Panc1 (cell line): ENCODE measurements at regions not wholly inside any gene's neighbourhood (a gene's known extent, or its start where the extent isn't known, plus 50 kb on each side); places are given as distances from the start of the nearest gene placed in this dataset.

Experiments
- ATAC-seq: fragments of 200-7000 bp; cut with Tn5 transposase; 2 replicates; pipeline ENCODE4 v1.9.1; 2020; ENCODE audit warnings: mild to moderate bottlenecking, moderate library complexity
- BruUV-seq: library from RNA; stranded (reverse); fragments of 400-500 nt; replicated peaks from 2 replicates; lab custom pipeline; 2021; lab: Mats Ljungman, UMichigan
- CTCF ChIA-PET: fragments of 300-600 bp; sonication (Branson Sonifier 250); formaldehyde crosslinking; loops from one replicate; lab custom pipeline; 2022; ENCODE audit warnings: antibody characterized with exemption; lab: Charles Lee
- POLR2A ChIA-PET: fragments of 300-600 bp; sonication (Branson Sonifier 250); formaldehyde crosslinking; loops from one replicate; lab custom pipeline; 2022; ENCODE audit warnings: antibody characterized with exemption; lab: Charles Lee
- DNase-seq: peaks from one replicate; pipeline ENCODE4 v3.0.0-alpha.2; 2010; ENCODE audit warnings: low read depth, low spot score
- H3K27ac ChIP-seq: 2 replicates; pipeline ENCODE4 v1.5.1; 2011; ENCODE audit warnings: mild to moderate bottlenecking, low read length, inconsistent platforms
- H3K27me3 ChIP-seq: fragments of 200-500 bp; sonication (Bioruptor generic); 2 replicates; pipeline ENCODE4 v1.6.0; 2014; ENCODE audit warnings: low read length, inconsistent platforms; ENCODE audit not compliant: control insufficient read depth, insufficient read depth
- H3K36me3 ChIP-seq: fragments of 200-500 bp; sonication (Bioruptor generic); 2 replicates; pipeline ENCODE4 v1.5.1; 2014; ENCODE audit warnings: inconsistent platforms, mild to moderate bottlenecking, low read length, moderate library complexity; ENCODE audit not compliant: control insufficient read depth, insufficient read depth
- H3K4me1 ChIP-seq: 2 replicates; pipeline ENCODE4 v1.5.1; 2011; ENCODE audit warnings: inconsistent platforms, mild to moderate bottlenecking, low read length, moderate library complexity; ENCODE audit not compliant: control insufficient read depth, insufficient read depth
- H3K4me3 ChIP-seq, 2 experiments: 2 replicates each; pipeline ENCODE4 v1.5.1; 2011 to 2012; ENCODE audit warnings: low read depth in 2 of 2, low read length in 2 of 2, mild to moderate bottlenecking in 2 of 2, inconsistent platforms in 1 of 2, moderate library complexity in 1 of 2
- H3K9me3 ChIP-seq: fragments of 200-500 bp; sonication (Bioruptor generic); 2 replicates; pipeline ENCODE4 v1.5.1; 2014; ENCODE audit warnings: low read depth, mild to moderate bottlenecking, inconsistent platforms, low read length, moderate library complexity; ENCODE audit not compliant: control insufficient read depth, insufficient read depth
- POLR2AphosphoS5 ChIP-seq: IDR thresholded peaks from 2 replicates; pipeline ENCODE4 v1.6.1; 2012; ENCODE audit warnings: mild to moderate bottlenecking, low read depth, low read length, moderate library complexity
- SIN3A ChIP-seq: IDR thresholded peaks from 2 replicates; pipeline ENCODE4 v1.6.1; 2012; ENCODE audit warnings: low read depth, mild to moderate bottlenecking, low read length, moderate library complexity, borderline replicate concordance; ENCODE audit not compliant: insufficient read depth
- TCF7L2 ChIP-seq: IDR thresholded peaks from 2 replicates; pipeline ENCODE4 v1.6.1; 2011; ENCODE audit warnings: mild to moderate bottlenecking, low read depth, low read length, inconsistent platforms
- in situ Hi-C: cut with HindIII; loops from 2 replicates; pipeline ENCODE4 v1.10.0; 2016; ENCODE audit warnings: low sequenced_read_pairs, low pct_unique_long_range_greater_than_20kb
- intact Hi-C: fragments of 100-400 bp; cut with micrococcal nuclease; formaldehyde crosslinking; loops from one replicate; pipeline ENCODE4 v1.10.0; 2022; ENCODE audit not compliant: unreplicated experiment
- TF ChIP-seq, protein P1 (sequence below), 2 experiments: IDR thresholded peaks; 2 replicates each; pipeline ENCODE4 v1.6.1; 2011 to 2012; ENCODE audit warnings: low read depth in 2 of 2, control low read depth in 1 of 2, low read length in 1 of 2, mild to moderate bottlenecking in 1 of 2, moderate library complexity in 1 of 2; ENCODE audit not compliant: insufficient read depth in 1 of 2
- TF ChIP-seq, protein P2 (sequence below): fragments of 450-650 bp; IDR thresholded peaks from 2 replicates; pipeline ENCODE4 v1.5.1; 2017; ENCODE audit warnings: mild to moderate bottlenecking

DNA sequence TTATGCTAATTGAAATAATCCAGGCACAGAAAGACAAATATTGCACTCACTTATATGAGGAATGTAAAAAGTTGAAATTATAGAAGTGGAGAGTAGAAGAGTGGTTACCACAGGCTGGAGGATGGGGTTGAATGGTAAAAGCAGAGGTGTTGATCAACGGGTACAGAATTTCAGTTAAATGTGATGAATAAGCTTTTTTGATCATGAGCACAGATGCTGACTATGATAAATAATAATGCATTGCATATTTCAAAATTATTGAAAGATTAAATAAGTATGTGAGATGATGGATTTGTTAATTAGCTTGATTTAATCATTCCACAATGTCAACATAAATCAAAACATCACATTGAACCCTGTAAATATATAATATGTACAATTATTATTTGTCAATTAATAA lies 213.1 kb downstream of the DCAF12L2 start:
- Histone ChIP-seq H3K27ac (no peak overlapping the region), H3K9me3 (no peaks in the 10 kb centered on the region), H3K4me3 (no peak overlapping the region), H3K27me3 (no peaks in the 10 kb centered on the region), H3K4me1 (no peaks in the 10 kb centered on the region), H3K36me3 (no peaks in the 10 kb centered on the region)
- ChIA-PET CTCF (no interaction called here), POLR2A (no interaction called here)
- in situ Hi-C loops: no loop called here
- no TSS peak for BruUV-seq
- ATAC-seq (no peak), DNase-seq (no peak)
- TF ChIP-seq, protein P1, sequence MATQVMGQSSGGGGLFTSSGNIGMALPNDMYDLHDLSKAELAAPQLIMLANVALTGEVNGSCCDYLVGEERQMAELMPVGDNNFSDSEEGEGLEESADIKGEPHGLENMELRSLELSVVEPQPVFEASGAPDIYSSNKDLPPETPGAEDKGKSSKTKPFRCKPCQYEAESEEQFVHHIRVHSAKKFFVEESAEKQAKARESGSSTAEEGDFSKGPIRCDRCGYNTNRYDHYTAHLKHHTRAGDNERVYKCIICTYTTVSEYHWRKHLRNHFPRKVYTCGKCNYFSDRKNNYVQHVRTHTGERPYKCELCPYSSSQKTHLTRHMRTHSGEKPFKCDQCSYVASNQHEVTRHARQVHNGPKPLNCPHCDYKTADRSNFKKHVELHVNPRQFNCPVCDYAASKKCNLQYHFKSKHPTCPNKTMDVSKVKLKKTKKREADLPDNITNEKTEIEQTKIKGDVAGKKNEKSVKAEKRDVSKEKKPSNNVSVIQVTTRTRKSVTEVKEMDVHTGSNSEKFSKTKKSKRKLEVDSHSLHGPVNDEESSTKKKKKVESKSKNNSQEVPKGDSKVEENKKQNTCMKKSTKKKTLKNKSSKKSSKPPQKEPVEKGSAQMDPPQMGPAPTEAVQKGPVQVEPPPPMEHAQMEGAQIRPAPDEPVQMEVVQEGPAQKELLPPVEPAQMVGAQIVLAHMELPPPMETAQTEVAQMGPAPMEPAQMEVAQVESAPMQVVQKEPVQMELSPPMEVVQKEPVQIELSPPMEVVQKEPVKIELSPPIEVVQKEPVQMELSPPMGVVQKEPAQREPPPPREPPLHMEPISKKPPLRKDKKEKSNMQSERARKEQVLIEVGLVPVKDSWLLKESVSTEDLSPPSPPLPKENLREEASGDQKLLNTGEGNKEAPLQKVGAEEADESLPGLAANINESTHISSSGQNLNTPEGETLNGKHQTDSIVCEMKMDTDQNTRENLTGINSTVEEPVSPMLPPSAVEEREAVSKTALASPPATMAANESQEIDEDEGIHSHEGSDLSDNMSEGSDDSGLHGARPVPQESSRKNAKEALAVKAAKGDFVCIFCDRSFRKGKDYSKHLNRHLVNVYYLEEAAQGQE (IDR thresholded peaks at IDR 0.05; ENCODE audit: insufficient read depth in 1 of 2, low read depth in 2 of 2, low read length in 1 of 2): no peak
- TF ChIP-seq TCF7L2 (no peak), SIN3A (no peak), POLR2AphosphoS5 (no peak)
- TF ChIP-seq, protein P2, sequence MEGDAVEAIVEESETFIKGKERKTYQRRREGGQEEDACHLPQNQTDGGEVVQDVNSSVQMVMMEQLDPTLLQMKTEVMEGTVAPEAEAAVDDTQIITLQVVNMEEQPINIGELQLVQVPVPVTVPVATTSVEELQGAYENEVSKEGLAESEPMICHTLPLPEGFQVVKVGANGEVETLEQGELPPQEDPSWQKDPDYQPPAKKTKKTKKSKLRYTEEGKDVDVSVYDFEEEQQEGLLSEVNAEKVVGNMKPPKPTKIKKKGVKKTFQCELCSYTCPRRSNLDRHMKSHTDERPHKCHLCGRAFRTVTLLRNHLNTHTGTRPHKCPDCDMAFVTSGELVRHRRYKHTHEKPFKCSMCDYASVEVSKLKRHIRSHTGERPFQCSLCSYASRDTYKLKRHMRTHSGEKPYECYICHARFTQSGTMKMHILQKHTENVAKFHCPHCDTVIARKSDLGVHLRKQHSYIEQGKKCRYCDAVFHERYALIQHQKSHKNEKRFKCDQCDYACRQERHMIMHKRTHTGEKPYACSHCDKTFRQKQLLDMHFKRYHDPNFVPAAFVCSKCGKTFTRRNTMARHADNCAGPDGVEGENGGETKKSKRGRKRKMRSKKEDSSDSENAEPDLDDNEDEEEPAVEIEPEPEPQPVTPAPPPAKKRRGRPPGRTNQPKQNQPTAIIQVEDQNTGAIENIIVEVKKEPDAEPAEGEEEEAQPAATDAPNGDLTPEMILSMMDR: no peak
- intact Hi-C loops: no loop called here

DNA sequence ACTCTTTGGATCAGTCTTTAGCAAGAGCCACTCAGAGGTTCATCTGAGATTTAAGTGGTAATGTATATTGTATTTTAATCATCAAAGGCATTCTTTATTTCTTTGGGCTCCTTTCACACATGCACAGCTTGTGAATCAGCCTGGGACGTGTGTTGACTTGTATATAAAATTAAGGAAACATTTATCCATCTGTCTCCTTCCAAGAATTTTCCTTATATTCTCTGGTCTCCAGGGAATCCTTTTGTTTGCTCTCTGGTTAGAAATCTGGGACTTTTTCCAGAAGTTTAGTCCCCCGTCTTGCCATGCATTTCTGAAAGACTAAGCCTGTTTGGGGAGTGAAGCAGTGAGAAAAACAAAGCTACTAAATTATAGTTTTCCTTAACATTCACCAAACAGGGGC lies 212.3 kb downstream of the DCAF12L2 start:
- CTCF ChIA-PET: no interaction called here
- BruUV-seq: no TSS peak
- intact Hi-C loops: no loop called here

More for the DNA sequence above, 212.3 kb downstream of the DCAF12L2 start:
- no peak for ATAC-seq
- Histone ChIP-seq H3K9me3 (no peaks in the 10 kb centered on the region), H3K4me3 (no peak overlapping the region), H3K4me1 (no peaks in the 10 kb centered on the region), H3K27me3 (no peaks in the 10 kb centered on the region), H3K36me3 (no peaks in the 10 kb centered on the region), H3K27ac (no peak overlapping the region)
- TF ChIP-seq SIN3A (no peak), POLR2AphosphoS5 (no peak), TCF7L2 (no peak)
- TF ChIP-seq, protein P1 (IDR thresholded peaks at IDR 0.05; ENCODE audit: insufficient read depth in 1 of 2, low read depth in 2 of 2, low read length in 1 of 2): no peak
- TF ChIP-seq, protein P2: no peak
- POLR2A ChIA-PET: no interaction called here
- DNase-seq: no peak
- in situ Hi-C loops: no loop called here
